ENCODE measurements at regions not wholly inside any gene's neighbourhood (a gene's known extent, or its start where the extent isn't known, plus 50 kb on each side); places are given as distances from the start of the nearest gene placed in this dataset.

- TF ChIP-seq CHD1 (IDR thresholded peaks at IDR 0.05; ENCODE audit: low read depth, low read length) (no peak), NFE2L2 (IDR thresholded peaks at IDR 0.05; ENCODE audit: low read depth, low read length) (no peak), SMC3 (IDR thresholded peaks at IDR 0.05; ENCODE audit: low read depth, low read length) (no peak)
These were observed 189.9 kb upstream of the THRB start (continued) for GRCh38 chr3:24684506-24685023.

- Histone ChIP-seq H3K9ac (ENCODE audit: low read depth, low read length) (no peak overlapping the region), H3K4me3 (ENCODE audit: insufficient read depth, low read depth, low read length) (no peak overlapping the region), H2BK5ac (ENCODE audit: low read depth, low read length, poor library complexity, severe bottlenecking) (no peak overlapping the region), H2BK120ac (ENCODE audit: low read depth, low read length) (no peak overlapping the region), H3K14ac (replicated peaks; ENCODE audit: low read depth, low read length) (no peak overlapping the region), H4K91ac (ENCODE audit: insufficient read depth, low read depth, low read length) (no peak overlapping the region), H3K9me1 (ENCODE audit: insufficient read depth, low read length) (no peaks in the 10 kb centered on the region), H3K4me1 (ENCODE audit: control insufficient read depth, insufficient read depth, low read length) (peaks cover 2% of the 10 kb centered on the region; the same call in 1 of the 2 replicates), H3K27me3 (ENCODE audit: control insufficient read depth, insufficient read depth, low read length) (peaks cover 3% of the 10 kb centered on the region; the same call in 1 of the 2 replicates), H3K4me2 (ENCODE audit: low read depth, low read length) (no peak overlapping the region), H4K8ac (ENCODE audit: low read depth in 2 of 2, low read length in 2 of 2) (no peak overlapping the region), H3K79me1 (ENCODE audit: low read depth in 1 of 2, low read length in 2 of 2) (no peaks in the 10 kb centered on the region), H3K4ac (ENCODE audit: low read depth, low read length) (no peak overlapping the region), H4K20me1 (ENCODE audit: insufficient read depth, low read length) (no peaks in the 10 kb centered on the region), H3K9me3 (ENCODE audit: control insufficient read depth, insufficient read depth, low read length) (no peaks in the 10 kb centered on the region), H3K27ac (ENCODE audit: insufficient read depth, low read length) (no peak overlapping the region), H3K36me3 (ENCODE audit: control insufficient read depth, insufficient read depth, low read length) (no peaks in the 10 kb centered on the region), H2AFZ (replicated peaks; ENCODE audit: low read length, poor library complexity) (no peak overlapping the region), H3K18ac (ENCODE audit: low read depth, low read length) (no peak overlapping the region), H2BK20ac (ENCODE audit: low read depth, low read length) (no peak overlapping the region), H3K23ac (ENCODE audit: low read depth, low read length) (no peak overlapping the region), H2AK5ac (ENCODE audit: low read depth, low read length) (no peak overlapping the region), H4K5ac (ENCODE audit: low read depth, low read length) (no peak overlapping the region), H2BK15ac (ENCODE audit: low read depth, low read length) (no peak overlapping the region), H2AK9ac (replicated peaks; ENCODE audit: low read depth, low read length, poor library complexity) (no peak overlapping the region), H3K56ac (ENCODE audit: extremely low read depth, insufficient read depth, low read length) (no peak overlapping the region)
- no TSS peak for BruUV-seq (replicated peaks)
- DNase-seq (peak; percentile 11), ATAC-seq (ENCODE audit: low read depth) (peak; percentile 46)
- intact Hi-C loops (cut with micrococcal nuclease) (loop anchor here (10.0 kb wide), 1 partner anchor 772 kb away; the partner anchor contains the start of genes NKIRAS1 and RPL15), dilution Hi-C loops (cut with HindIII; ENCODE audit: low sequenced_read_pairs, unreplicated experiment) (no loop called here), in situ Hi-C loops (cut with MboI; ENCODE audit: low sequenced_read_pairs) (loop anchor here (10.0 to 25.0 kb wide), 3 partner anchors 442 to 800 kb away; no protein-coding TSS in a partner anchor)
- WGBS, 2 experiments (ENCODE audit: extremely low coverage in 2 of 2, insufficient read length in 1 of 2) = no CpG with 5 or more reads among the region's 1 CpG
- POLR2A ChIA-PET (ENCODE audit: unreplicated experiment) = no interaction called here
- CTCF ChIA-PET = interaction anchor here (0.6 kb wide), 1 partner anchor 598 kb away, joined by 3 read pairs; no protein-coding TSS in a partner anchor
- TF ChIP-seq ELK1 (IDR thresholded peaks at IDR 0.05; ENCODE audit: borderline replicate concordance, low read depth, low read length) = no peak
- no peak for TF ChIP-seq RAD21 (IDR thresholded peaks at IDR 0.05; ENCODE audit: low read length)
- no peak for TF ChIP-seq SMC3 (IDR thresholded peaks at IDR 0.05; ENCODE audit: low read depth, low read length)
- no peak for TF ChIP-seq CHD1 (IDR thresholded peaks at IDR 0.05; ENCODE audit: low read depth, low read length)
- no peak for TF ChIP-seq POLR2A (IDR thresholded peaks at IDR 0.05; ENCODE audit: low read depth, low read length)
- TF ChIP-seq MAZ (IDR thresholded peaks at IDR 0.05; ENCODE audit: borderline replicate concordance, low read depth, low read length) = no peak
- TF ChIP-seq NFE2L2 (IDR thresholded peaks at IDR 0.05; ENCODE audit: low read depth, low read length) = no peak
- TF ChIP-seq MXI1 (IDR thresholded peaks at IDR 0.05; ENCODE audit: borderline replicate concordance, low read depth, low read length) = no peak
- no peak for TF ChIP-seq RFX5 (IDR thresholded peaks at IDR 0.05; ENCODE audit: low read depth, low read length)
- TF ChIP-seq FOS (IDR thresholded peaks at IDR 0.05; ENCODE audit: low read depth, low read length) = no peak
- no peak for TF ChIP-seq USF2 (IDR thresholded peaks at IDR 0.05; ENCODE audit: low read depth, low read length)
- TF ChIP-seq MAFK (IDR thresholded peaks at IDR 0.05; ENCODE audit: low read depth, low read length) = no peak
- TF ChIP-seq BHLHE40 (IDR thresholded peaks at IDR 0.05; ENCODE audit: low read depth, low read length) = no peak
- TF ChIP-seq RCOR1 (IDR thresholded peaks at IDR 0.05; ENCODE audit: insufficient replicate concordance, low read length) = no peak
These were observed 192.2 kb upstream of the THRB start for GRCh38 chr3:24686808-24687207.
